WTC11 (cell line): ENCODE measurements at regions not wholly inside any gene's neighbourhood (a gene's known extent, or its start where the extent isn't known, plus 50 kb on each side); places are given as distances from the start of the nearest gene placed in this dataset.

Source experiments
- ATAC-seq: fragments of 200-7000 bp; cut with Tn5 transposase; 2 replicates; pipeline ENCODE4 v1.10.0; 2021; ENCODE audit warnings: mild to moderate bottlenecking, moderate library complexity
- CTCF ChIA-PET: fragments of 300-600 bp; sonication (Branson Sonifier 250); formaldehyde crosslinking; loops from one replicate; lab custom pipeline; 2021; ENCODE audit warnings: antibody characterized with exemption; lab: Charles Lee
- POLR2A ChIA-PET: fragments of 350-600 bp; sonication (Branson Sonifier 250); formaldehyde crosslinking; loops from one replicate; lab custom pipeline; 2021; ENCODE audit warnings: antibody characterized with exemption; lab: Charles Lee
- DNase-seq: peaks from one replicate; pipeline ENCODE4 v3.0.0; 2021; ENCODE audit warnings: low spot score
- H3K27ac Mint-ChIP-seq: 2 replicates; pipeline ENCODE4 v1.8.0; 2021; ENCODE audit warnings: mixed read lengths
- H3K27me3 Mint-ChIP-seq: 2 replicates; pipeline ENCODE4 v1.8.0; 2021; ENCODE audit warnings: low read depth, mild to moderate bottlenecking, moderate library complexity, mixed read lengths
- H3K36me3 Mint-ChIP-seq: 2 replicates; pipeline ENCODE4 v1.8.0; 2021; ENCODE audit warnings: mixed read lengths
- H3K4me1 Mint-ChIP-seq: 2 replicates; pipeline ENCODE4 v1.8.0; 2022; ENCODE audit warnings: mixed read lengths
- H3K4me3 Mint-ChIP-seq: 2 replicates; pipeline ENCODE4 v1.8.0; 2021; ENCODE audit warnings: mild to moderate bottlenecking, moderate library complexity, mixed read lengths
- H3K9me3 Mint-ChIP-seq: 2 replicates; pipeline ENCODE4 v1.8.0; 2021; ENCODE audit warnings: mixed read lengths
- CREB1 ChIP-seq: sonication (generic); formaldehyde crosslinking; IDR thresholded peaks from 2 replicates; pipeline ENCODE4 v1.8.0; 2023; ENCODE audit warnings: mild to moderate bottlenecking, missing genetic modification reagents
- IRF2 ChIP-seq: sonication (generic); formaldehyde crosslinking; IDR thresholded peaks from 2 replicates; pipeline ENCODE4 v1.8.0; 2022; ENCODE audit warnings: low read depth, missing genetic modification reagents, borderline replicate concordance
- NFE2L1 ChIP-seq: sonication (generic); formaldehyde crosslinking; IDR thresholded peaks from 2 replicates; pipeline ENCODE4 v1.8.1; 2023; ENCODE audit warnings: missing genetic modification reagents
- NFYB ChIP-seq: sonication (generic); formaldehyde crosslinking; conservative IDR thresholded peaks from 2 replicates; pipeline ENCODE4 v1.8.0; 2022; ENCODE audit warnings: low read depth, missing genetic modification reagents
- NR1H2 ChIP-seq: sonication (generic); formaldehyde crosslinking; IDR thresholded peaks from 2 replicates; pipeline ENCODE4 v1.9.0; 2021; ENCODE audit warnings: mild to moderate bottlenecking, moderate library complexity, missing genetic modification reagents
- NR2C2 ChIP-seq: sonication (generic); formaldehyde crosslinking; IDR thresholded peaks from 2 replicates; pipeline ENCODE4 v1.8.0; 2022; ENCODE audit warnings: mild to moderate bottlenecking, missing genetic modification reagents
- NR3C1 ChIP-seq: sonication (generic); formaldehyde crosslinking; conservative IDR thresholded peaks from 2 replicates; pipeline ENCODE4 v1.8.1; 2023; ENCODE audit warnings: low read depth, mild to moderate bottlenecking, missing genetic modification reagents
- ZNF416 ChIP-seq: fragments of 250-450 bp; sonication (Bioruptor Pico); IDR thresholded peaks from 2 replicates; pipeline ENCODE4 v1.9.0; 2021; ENCODE audit warnings: mild to moderate bottlenecking, inconsistent platforms
- TF ChIP-seq, protein P1 (sequence below): fragments of 250-450 bp; sonication (Bioruptor Pico); IDR thresholded peaks from 2 replicates; pipeline ENCODE4 v1.8.0; 2021; ENCODE audit warnings: mild to moderate bottlenecking
- TF ChIP-seq, protein P2 (sequence below): sonication (generic); formaldehyde crosslinking; conservative IDR thresholded peaks from 2 replicates; pipeline ENCODE4 v1.8.1; 2023; ENCODE audit warnings: mild to moderate bottlenecking, low read depth, missing genetic modification reagents, moderate library complexity
- TF ChIP-seq, protein P3 (sequence below): sonication (generic); formaldehyde crosslinking; IDR thresholded peaks from 2 replicates; pipeline ENCODE4 v1.8.1; 2023; ENCODE audit warnings: mild to moderate bottlenecking, missing genetic modification reagents, borderline replicate concordance
- TF ChIP-seq, protein P4 (sequence below): sonication (generic); formaldehyde crosslinking; IDR thresholded peaks from 2 replicates; pipeline ENCODE4 v1.8.0; 2023; ENCODE audit warnings: mild to moderate bottlenecking, missing genetic modification reagents
- TF ChIP-seq, protein P5 (sequence below): fragments of 250-450 bp; sonication (Bioruptor Pico); IDR thresholded peaks from 2 replicates; pipeline ENCODE4 v1.9.0; 2021; ENCODE audit warnings: mild to moderate bottlenecking, borderline replicate concordance

DNA sequence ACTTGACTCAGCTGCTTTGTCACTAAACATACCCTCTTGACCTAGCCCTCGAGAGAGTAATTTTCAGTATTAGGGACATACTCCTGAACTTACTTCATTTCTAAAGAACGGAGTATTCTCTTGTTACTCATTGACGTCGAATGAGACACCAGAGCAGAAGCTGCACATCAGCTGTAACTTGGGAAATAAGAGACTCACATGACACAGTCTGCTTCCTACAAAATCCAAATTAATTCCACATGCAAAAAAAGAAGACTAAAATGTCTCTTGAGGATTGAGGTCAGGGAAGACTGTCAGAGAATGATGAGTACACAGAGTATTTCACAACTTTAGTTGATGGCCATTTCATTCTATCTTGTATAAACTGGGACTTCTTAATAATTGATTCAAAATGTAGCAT is 114.7 kb upstream of the EGFR start:
- POLR2A ChIA-PET: no interaction called here
- Mint-ChIP-seq H3K4me3 (no peak overlapping the region), H3K36me3 (no peaks in the 10 kb centered on the region), H3K27me3 (peaks cover 2% of the 10 kb centered on the region; the same call in 1 of the 2 replicates)
- no peak for DNase-seq
- CTCF ChIA-PET: no interaction called here
- TF ChIP-seq, protein P1, sequence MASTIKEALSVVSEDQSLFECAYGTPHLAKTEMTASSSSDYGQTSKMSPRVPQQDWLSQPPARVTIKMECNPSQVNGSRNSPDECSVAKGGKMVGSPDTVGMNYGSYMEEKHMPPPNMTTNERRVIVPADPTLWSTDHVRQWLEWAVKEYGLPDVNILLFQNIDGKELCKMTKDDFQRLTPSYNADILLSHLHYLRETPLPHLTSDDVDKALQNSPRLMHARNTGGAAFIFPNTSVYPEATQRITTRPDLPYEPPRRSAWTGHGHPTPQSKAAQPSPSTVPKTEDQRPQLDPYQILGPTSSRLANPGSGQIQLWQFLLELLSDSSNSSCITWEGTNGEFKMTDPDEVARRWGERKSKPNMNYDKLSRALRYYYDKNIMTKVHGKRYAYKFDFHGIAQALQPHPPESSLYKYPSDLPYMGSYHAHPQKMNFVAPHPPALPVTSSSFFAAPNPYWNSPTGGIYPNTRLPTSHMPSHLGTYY (CRISPR knock-in tag): no peak
- TF ChIP-seq ZNF416 (CRISPR knock-in tag) (no peak), NFYB (CRISPR knock-in tag) (no peak), NFE2L1 (no peak), NR2C2 (no peak), CREB1 (no peak), IRF2 (CRISPR knock-in tag) (no peak), NR1H2 (no peak), NR3C1 (no peak)
- TF ChIP-seq, protein P2, sequence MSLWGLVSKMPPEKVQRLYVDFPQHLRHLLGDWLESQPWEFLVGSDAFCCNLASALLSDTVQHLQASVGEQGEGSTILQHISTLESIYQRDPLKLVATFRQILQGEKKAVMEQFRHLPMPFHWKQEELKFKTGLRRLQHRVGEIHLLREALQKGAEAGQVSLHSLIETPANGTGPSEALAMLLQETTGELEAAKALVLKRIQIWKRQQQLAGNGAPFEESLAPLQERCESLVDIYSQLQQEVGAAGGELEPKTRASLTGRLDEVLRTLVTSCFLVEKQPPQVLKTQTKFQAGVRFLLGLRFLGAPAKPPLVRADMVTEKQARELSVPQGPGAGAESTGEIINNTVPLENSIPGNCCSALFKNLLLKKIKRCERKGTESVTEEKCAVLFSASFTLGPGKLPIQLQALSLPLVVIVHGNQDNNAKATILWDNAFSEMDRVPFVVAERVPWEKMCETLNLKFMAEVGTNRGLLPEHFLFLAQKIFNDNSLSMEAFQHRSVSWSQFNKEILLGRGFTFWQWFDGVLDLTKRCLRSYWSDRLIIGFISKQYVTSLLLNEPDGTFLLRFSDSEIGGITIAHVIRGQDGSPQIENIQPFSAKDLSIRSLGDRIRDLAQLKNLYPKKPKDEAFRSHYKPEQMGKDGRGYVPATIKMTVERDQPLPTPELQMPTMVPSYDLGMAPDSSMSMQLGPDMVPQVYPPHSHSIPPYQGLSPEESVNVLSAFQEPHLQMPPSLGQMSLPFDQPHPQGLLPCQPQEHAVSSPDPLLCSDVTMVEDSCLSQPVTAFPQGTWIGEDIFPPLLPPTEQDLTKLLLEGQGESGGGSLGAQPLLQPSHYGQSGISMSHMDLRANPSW (CRISPR knock-in tag): no peak
- TF ChIP-seq, protein P3, sequence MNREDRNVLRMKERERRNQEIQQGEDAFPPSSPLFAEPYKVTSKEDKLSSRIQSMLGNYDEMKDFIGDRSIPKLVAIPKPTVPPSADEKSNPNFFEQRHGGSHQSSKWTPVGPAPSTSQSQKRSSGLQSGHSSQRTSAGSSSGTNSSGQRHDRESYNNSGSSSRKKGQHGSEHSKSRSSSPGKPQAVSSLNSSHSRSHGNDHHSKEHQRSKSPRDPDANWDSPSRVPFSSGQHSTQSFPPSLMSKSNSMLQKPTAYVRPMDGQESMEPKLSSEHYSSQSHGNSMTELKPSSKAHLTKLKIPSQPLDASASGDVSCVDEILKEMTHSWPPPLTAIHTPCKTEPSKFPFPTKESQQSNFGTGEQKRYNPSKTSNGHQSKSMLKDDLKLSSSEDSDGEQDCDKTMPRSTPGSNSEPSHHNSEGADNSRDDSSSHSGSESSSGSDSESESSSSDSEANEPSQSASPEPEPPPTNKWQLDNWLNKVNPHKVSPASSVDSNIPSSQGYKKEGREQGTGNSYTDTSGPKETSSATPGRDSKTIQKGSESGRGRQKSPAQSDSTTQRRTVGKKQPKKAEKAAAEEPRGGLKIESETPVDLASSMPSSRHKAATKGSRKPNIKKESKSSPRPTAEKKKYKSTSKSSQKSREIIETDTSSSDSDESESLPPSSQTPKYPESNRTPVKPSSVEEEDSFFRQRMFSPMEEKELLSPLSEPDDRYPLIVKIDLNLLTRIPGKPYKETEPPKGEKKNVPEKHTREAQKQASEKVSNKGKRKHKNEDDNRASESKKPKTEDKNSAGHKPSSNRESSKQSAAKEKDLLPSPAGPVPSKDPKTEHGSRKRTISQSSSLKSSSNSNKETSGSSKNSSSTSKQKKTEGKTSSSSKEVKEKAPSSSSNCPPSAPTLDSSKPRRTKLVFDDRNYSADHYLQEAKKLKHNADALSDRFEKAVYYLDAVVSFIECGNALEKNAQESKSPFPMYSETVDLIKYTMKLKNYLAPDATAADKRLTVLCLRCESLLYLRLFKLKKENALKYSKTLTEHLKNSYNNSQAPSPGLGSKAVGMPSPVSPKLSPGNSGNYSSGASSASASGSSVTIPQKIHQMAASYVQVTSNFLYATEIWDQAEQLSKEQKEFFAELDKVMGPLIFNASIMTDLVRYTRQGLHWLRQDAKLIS (CRISPR knock-in tag): no peak
- TF ChIP-seq, protein P4, sequence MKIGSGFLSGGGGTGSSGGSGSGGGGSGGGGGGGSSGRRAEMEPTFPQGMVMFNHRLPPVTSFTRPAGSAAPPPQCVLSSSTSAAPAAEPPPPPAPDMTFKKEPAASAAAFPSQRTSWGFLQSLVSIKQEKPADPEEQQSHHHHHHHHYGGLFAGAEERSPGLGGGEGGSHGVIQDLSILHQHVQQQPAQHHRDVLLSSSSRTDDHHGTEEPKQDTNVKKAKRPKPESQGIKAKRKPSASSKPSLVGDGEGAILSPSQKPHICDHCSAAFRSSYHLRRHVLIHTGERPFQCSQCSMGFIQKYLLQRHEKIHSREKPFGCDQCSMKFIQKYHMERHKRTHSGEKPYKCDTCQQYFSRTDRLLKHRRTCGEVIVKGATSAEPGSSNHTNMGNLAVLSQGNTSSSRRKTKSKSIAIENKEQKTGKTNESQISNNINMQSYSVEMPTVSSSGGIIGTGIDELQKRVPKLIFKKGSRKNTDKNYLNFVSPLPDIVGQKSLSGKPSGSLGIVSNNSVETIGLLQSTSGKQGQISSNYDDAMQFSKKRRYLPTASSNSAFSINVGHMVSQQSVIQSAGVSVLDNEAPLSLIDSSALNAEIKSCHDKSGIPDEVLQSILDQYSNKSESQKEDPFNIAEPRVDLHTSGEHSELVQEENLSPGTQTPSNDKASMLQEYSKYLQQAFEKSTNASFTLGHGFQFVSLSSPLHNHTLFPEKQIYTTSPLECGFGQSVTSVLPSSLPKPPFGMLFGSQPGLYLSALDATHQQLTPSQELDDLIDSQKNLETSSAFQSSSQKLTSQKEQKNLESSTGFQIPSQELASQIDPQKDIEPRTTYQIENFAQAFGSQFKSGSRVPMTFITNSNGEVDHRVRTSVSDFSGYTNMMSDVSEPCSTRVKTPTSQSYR: no peak
- TF ChIP-seq, protein P5, sequence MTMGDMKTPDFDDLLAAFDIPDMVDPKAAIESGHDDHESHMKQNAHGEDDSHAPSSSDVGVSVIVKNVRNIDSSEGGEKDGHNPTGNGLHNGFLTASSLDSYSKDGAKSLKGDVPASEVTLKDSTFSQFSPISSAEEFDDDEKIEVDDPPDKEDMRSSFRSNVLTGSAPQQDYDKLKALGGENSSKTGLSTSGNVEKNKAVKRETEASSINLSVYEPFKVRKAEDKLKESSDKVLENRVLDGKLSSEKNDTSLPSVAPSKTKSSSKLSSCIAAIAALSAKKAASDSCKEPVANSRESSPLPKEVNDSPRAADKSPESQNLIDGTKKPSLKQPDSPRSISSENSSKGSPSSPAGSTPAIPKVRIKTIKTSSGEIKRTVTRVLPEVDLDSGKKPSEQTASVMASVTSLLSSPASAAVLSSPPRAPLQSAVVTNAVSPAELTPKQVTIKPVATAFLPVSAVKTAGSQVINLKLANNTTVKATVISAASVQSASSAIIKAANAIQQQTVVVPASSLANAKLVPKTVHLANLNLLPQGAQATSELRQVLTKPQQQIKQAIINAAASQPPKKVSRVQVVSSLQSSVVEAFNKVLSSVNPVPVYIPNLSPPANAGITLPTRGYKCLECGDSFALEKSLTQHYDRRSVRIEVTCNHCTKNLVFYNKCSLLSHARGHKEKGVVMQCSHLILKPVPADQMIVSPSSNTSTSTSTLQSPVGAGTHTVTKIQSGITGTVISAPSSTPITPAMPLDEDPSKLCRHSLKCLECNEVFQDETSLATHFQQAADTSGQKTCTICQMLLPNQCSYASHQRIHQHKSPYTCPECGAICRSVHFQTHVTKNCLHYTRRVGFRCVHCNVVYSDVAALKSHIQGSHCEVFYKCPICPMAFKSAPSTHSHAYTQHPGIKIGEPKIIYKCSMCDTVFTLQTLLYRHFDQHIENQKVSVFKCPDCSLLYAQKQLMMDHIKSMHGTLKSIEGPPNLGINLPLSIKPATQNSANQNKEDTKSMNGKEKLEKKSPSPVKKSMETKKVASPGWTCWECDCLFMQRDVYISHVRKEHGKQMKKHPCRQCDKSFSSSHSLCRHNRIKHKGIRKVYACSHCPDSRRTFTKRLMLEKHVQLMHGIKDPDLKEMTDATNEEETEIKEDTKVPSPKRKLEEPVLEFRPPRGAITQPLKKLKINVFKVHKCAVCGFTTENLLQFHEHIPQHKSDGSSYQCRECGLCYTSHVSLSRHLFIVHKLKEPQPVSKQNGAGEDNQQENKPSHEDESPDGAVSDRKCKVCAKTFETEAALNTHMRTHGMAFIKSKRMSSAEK (CRISPR knock-in tag): no peak
- TF ChIP-seq, all 79 proteins: peak for 0
- Mint-ChIP-seq H3K27ac (no peak overlapping the region), H3K9me3 (peaks cover 5% of the 10 kb centered on the region; the same call in 1 of the 2 replicates), H3K4me1 (no peaks in the 10 kb centered on the region)
- ATAC-seq: no peak
